CD4-positive, CD25-positive, alpha-beta regulatory T cell (primary cell): ENCODE measurements at regions not wholly inside any gene's neighbourhood (a gene's known extent, or its start where the extent isn't known, plus 50 kb on each side); places are given as distances from the start of the nearest gene placed in this dataset.
A peak's percentile ranks its signal among the peaks of the same experiment; 100 is the strongest.
"Not testable (repeated sequence)": the region's sequence is repeated elsewhere in the genome, so short reads cannot be mapped to it uniquely, and the experiment has no call there.

Experiments
- ATAC-seq, 2 donors: fragments of 150-1000 bp; cut with Tn5 transposase; one replicate each; pipeline ENCODE4 v1.10.0; 2021; ENCODE audit warnings: low read depth in 2 of 2, moderate number of reproducible peaks in 2 of 2, moderate library complexity in 1 of 2
- DNase-seq, 3 donors: peaks; one replicate each; pipeline versions ENCODE4 v3.0.0 to v3.0.0-alpha.2; 2012 to 2022; ENCODE audit warnings: mixed read lengths in 1 of 3
- H3K27ac ChIP-seq: one replicate; pipeline ENCODE4 v1.7.0; 2013; ENCODE audit warnings: mild to moderate bottlenecking, low read length; ENCODE audit not compliant: insufficient read depth, poor library complexity, severe bottlenecking
- H3K27me3 ChIP-seq: one replicate; pipeline ENCODE4 v1.7.0; 2013; ENCODE audit warnings: low read length; ENCODE audit not compliant: control insufficient read depth, insufficient read depth
- H3K36me3 ChIP-seq: one replicate; pipeline ENCODE4 v1.7.0; 2013; ENCODE audit warnings: mild to moderate bottlenecking, low read length, moderate library complexity; ENCODE audit not compliant: control insufficient read depth, insufficient read depth
- H3K4me1 ChIP-seq: 2 replicates; pipeline ENCODE4 v1.7.0; 2013; ENCODE audit warnings: mild to moderate bottlenecking, low read length; ENCODE audit not compliant: insufficient read depth, control insufficient read depth, poor library complexity, severe bottlenecking
- H3K4me3 ChIP-seq: one replicate; pipeline ENCODE4 v1.7.0; 2013; ENCODE audit warnings: low read depth, mild to moderate bottlenecking, low read length, moderate library complexity
- H3K9me3 ChIP-seq, 2 experiments: 1 replicate in 1 of 2; 2 replicates in 1 of 2; pipeline ENCODE4 v1.7.0; 2013; ENCODE audit warnings: low read length in 2 of 2, mild to moderate bottlenecking in 1 of 2, moderate library complexity in 1 of 2; ENCODE audit not compliant: control insufficient read depth in 2 of 2
- H3K27ac Mint-ChIP-seq, 3 donors: one replicate each; pipeline ENCODE4 v1.8.0; 2020 to 2022; ENCODE audit warnings: mild to moderate bottlenecking in 3 of 3, mixed read lengths in 3 of 3, moderate library complexity in 2 of 3
- H3K27me3 Mint-ChIP-seq: one replicate; pipeline ENCODE4 v1.8.0; 2022; ENCODE audit warnings: mild to moderate bottlenecking, mixed read lengths
- H3K36me3 Mint-ChIP-seq: one replicate; pipeline ENCODE4 v1.8.0; 2020; ENCODE audit warnings: mixed read lengths
- H3K4me1 Mint-ChIP-seq, 4 donors: one replicate each; pipeline ENCODE4 v1.8.0; 2020 to 2022; ENCODE audit warnings: mixed read lengths in 4 of 4, mild to moderate bottlenecking in 1 of 4
- H3K4me3 Mint-ChIP-seq, 4 donors: one replicate each; pipeline ENCODE4 v1.8.0; 2020 to 2022; ENCODE audit warnings: mild to moderate bottlenecking in 4 of 4, mixed read lengths in 4 of 4, moderate library complexity in 3 of 4
- H3K9me3 Mint-ChIP-seq, 7 donors: one replicate each; pipeline ENCODE4 v1.8.0; 2020 to 2022; ENCODE audit warnings: mixed read lengths in 7 of 7, mild to moderate bottlenecking in 3 of 7, moderate library complexity in 2 of 7

- H3K27ac Mint-ChIP-seq, H3K27me3 Mint-ChIP-seq, H3K4me1 Mint-ChIP-seq, ATAC-seq, H3K36me3 ChIP-seq, H3K36me3 Mint-ChIP-seq, DNase-seq, H3K9me3 Mint-ChIP-seq, H3K4me1 ChIP-seq, H3K4me3 Mint-ChIP-seq, H3K9me3 ChIP-seq, H3K27ac ChIP-seq, H3K27me3 ChIP-seq, H3K4me3 ChIP-seq: not testable (repeated sequence)
Observed at GRCh38 chr17:30648015-30648620, 170.9 kb downstream of the GOSR1 start.

- not testable (repeated sequence) for H3K27me3 ChIP-seq, H3K27ac ChIP-seq, H3K4me1 Mint-ChIP-seq, H3K4me1 ChIP-seq, H3K27me3 Mint-ChIP-seq, H3K9me3 ChIP-seq, H3K36me3 Mint-ChIP-seq, H3K9me3 Mint-ChIP-seq, H3K4me3 ChIP-seq, H3K4me3 Mint-ChIP-seq, H3K36me3 ChIP-seq, H3K27ac Mint-ChIP-seq, ATAC-seq
- peak in 1 of 3 donors; percentile 4 for DNase-seq
Observed at GRCh38 chr17:30645875-30646274, 168.7 kb downstream of the GOSR1 start.

GRCh38 chr17:30644713-30645112 is 167.5 kb downstream of the GOSR1 start:
- H3K36me3 ChIP-seq, H3K4me1 Mint-ChIP-seq, DNase-seq, H3K36me3 Mint-ChIP-seq, H3K4me3 Mint-ChIP-seq, H3K9me3 ChIP-seq, H3K27me3 Mint-ChIP-seq, H3K4me3 ChIP-seq, H3K27ac Mint-ChIP-seq, H3K9me3 Mint-ChIP-seq, H3K4me1 ChIP-seq, H3K27ac ChIP-seq, H3K27me3 ChIP-seq: not testable (repeated sequence)
- ATAC-seq = peak; percentile 60 to 67

- H3K36me3 ChIP-seq, H3K4me3 ChIP-seq, DNase-seq, ATAC-seq, H3K27me3 Mint-ChIP-seq, H3K27ac ChIP-seq, H3K4me3 Mint-ChIP-seq, H3K4me1 Mint-ChIP-seq, H3K9me3 Mint-ChIP-seq, H3K27me3 ChIP-seq, H3K27ac Mint-ChIP-seq, H3K4me1 ChIP-seq, H3K36me3 Mint-ChIP-seq, H3K9me3 ChIP-seq: not testable (repeated sequence)
Observed at GRCh38 chr17:30644287-30644686, 167.1 kb downstream of the GOSR1 start.

GRCh38 chr17:30641428-30641827 is 164.2 kb downstream of the GOSR1 start:
- not testable (repeated sequence) for H3K4me3 ChIP-seq, H3K27ac Mint-ChIP-seq, H3K9me3 Mint-ChIP-seq, DNase-seq, H3K4me1 ChIP-seq, H3K4me3 Mint-ChIP-seq, H3K36me3 Mint-ChIP-seq, H3K27me3 ChIP-seq, H3K27ac ChIP-seq, H3K27me3 Mint-ChIP-seq, H3K9me3 ChIP-seq, ATAC-seq, H3K36me3 ChIP-seq, H3K4me1 Mint-ChIP-seq

- not testable (repeated sequence) for H3K27me3 Mint-ChIP-seq, H3K27me3 ChIP-seq, H3K36me3 ChIP-seq, H3K27ac Mint-ChIP-seq, H3K27ac ChIP-seq, H3K4me3 ChIP-seq, H3K4me3 Mint-ChIP-seq, H3K4me1 ChIP-seq, H3K9me3 ChIP-seq, H3K36me3 Mint-ChIP-seq, ATAC-seq, H3K9me3 Mint-ChIP-seq, DNase-seq, H3K4me1 Mint-ChIP-seq
Observed at GRCh38 chr17:30639391-30639790, 162.2 kb downstream of the GOSR1 start.

- H3K4me1 ChIP-seq, ATAC-seq, H3K36me3 ChIP-seq, H3K4me3 Mint-ChIP-seq, H3K9me3 ChIP-seq, H3K36me3 Mint-ChIP-seq, H3K4me1 Mint-ChIP-seq, H3K9me3 Mint-ChIP-seq, H3K27ac ChIP-seq, H3K27me3 ChIP-seq, H3K27ac Mint-ChIP-seq, H3K27me3 Mint-ChIP-seq, DNase-seq, H3K4me3 ChIP-seq: not testable (repeated sequence)
Observed at GRCh38 chr17:30638968-30639367, 161.8 kb downstream of the GOSR1 start.

GRCh38 chr17:30631651-30632050 is 154.4 kb downstream of the GOSR1 start:
- H3K27ac ChIP-seq, H3K27me3 Mint-ChIP-seq, H3K27ac Mint-ChIP-seq, H3K4me3 Mint-ChIP-seq, H3K9me3 ChIP-seq, H3K27me3 ChIP-seq, H3K36me3 Mint-ChIP-seq, DNase-seq, ATAC-seq, H3K36me3 ChIP-seq, H3K4me1 ChIP-seq, H3K4me3 ChIP-seq, H3K9me3 Mint-ChIP-seq, H3K4me1 Mint-ChIP-seq: not testable (repeated sequence)
